ENCODE measurements at regions not wholly inside any gene's neighbourhood (a gene's known extent, or its start where the extent isn't known, plus 50 kb on each side); places are given as distances from the start of the nearest gene placed in this dataset.
"Not testable (repeated sequence)": the region's sequence is repeated elsewhere in the genome, so short reads cannot be mapped to it uniquely, and the experiment has no call there.

GRCh38 chr2:184452907-184453306, 145.4 kb upstream of the ZNF804A start:
- Histone ChIP-seq H3K4me3 (ENCODE audit: low read depth, low read length) (no peak overlapping the region), H3K9ac (ENCODE audit: low read depth, low read length) (no peak overlapping the region), H3K4me1 (ENCODE audit: control insufficient read depth, insufficient read depth, low read length) (no peaks in the 10 kb centered on the region), H3K27ac (ENCODE audit: low read depth, low read length) (no peak overlapping the region), H3K27me3 (ENCODE audit: control insufficient read depth, insufficient read depth, low read length) (no peaks in the 10 kb centered on the region), H3K36me3 (ENCODE audit: control insufficient read depth, insufficient read depth, low read length) (no peaks in the 10 kb centered on the region), H3K9me3 (ENCODE audit: control insufficient read depth, insufficient read depth, low read length) (no peaks in the 10 kb centered on the region)

DNA sequence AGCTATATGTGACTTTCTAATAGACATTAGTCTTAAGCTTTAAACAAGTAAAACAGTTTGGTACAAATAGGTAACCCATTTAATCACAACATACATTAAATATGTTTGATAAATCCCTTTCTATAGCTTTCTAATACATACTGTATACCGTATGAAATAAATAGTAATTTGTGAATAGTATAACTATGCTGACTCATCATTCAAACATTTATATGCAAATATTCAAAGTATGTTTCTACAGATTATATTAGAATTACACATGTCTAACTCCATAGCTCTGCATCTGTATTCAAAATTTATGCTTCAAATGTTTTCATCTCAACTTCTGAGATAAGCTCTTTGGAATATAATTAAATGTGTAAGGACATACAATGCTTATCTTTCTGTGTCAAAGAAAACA, 142.7 kb upstream of the ZNF804A start:
- no peak overlapping the region for H3K27ac ChIP-seq (ENCODE audit: low read depth, low read length)
- no peaks in the 10 kb centered on the region for H3K36me3 ChIP-seq (ENCODE audit: control insufficient read depth, insufficient read depth, low read length)
- H3K9me3 ChIP-seq (ENCODE audit: control insufficient read depth, insufficient read depth, low read length) = no peaks in the 10 kb centered on the region
- H3K9ac ChIP-seq (ENCODE audit: low read depth, low read length) = no peak overlapping the region
- no peaks in the 10 kb centered on the region for H3K27me3 ChIP-seq (ENCODE audit: control insufficient read depth, insufficient read depth, low read length)
- no peak overlapping the region for H3K4me3 ChIP-seq (ENCODE audit: low read depth, low read length)
- H3K4me1 ChIP-seq (ENCODE audit: control insufficient read depth, insufficient read depth, low read length) = no peaks in the 10 kb centered on the region

DNA sequence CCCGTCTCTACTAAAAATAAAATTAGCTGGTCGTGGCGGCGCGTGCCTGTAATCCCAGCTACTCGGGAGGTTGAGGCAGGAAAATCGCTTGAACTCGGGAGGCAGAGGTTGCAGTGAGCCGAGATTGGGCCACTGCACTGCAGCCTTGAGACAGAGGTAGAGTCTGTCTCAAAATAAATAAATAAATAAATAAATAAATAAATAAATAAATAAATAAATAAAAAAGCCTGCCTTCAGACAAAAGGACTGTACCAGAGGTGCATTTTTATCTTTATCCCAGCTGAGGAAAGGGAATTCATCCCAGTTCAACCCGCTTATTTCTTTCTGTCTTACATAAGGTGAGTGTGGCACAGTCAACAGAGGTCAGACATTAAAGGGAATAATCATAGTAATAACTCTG, 141.6 kb upstream of the ZNF804A start:
- H3K9ac ChIP-seq (ENCODE audit: low read depth, low read length); H3K4me3 ChIP-seq (ENCODE audit: low read depth, low read length); H3K4me1 ChIP-seq (ENCODE audit: control insufficient read depth, insufficient read depth, low read length); H3K27me3 ChIP-seq (ENCODE audit: control insufficient read depth, insufficient read depth, low read length); H3K9me3 ChIP-seq (ENCODE audit: control insufficient read depth, insufficient read depth, low read length); H3K27ac ChIP-seq (ENCODE audit: low read depth, low read length); H3K36me3 ChIP-seq (ENCODE audit: control insufficient read depth, insufficient read depth, low read length): not testable (repeated sequence)

DNA sequence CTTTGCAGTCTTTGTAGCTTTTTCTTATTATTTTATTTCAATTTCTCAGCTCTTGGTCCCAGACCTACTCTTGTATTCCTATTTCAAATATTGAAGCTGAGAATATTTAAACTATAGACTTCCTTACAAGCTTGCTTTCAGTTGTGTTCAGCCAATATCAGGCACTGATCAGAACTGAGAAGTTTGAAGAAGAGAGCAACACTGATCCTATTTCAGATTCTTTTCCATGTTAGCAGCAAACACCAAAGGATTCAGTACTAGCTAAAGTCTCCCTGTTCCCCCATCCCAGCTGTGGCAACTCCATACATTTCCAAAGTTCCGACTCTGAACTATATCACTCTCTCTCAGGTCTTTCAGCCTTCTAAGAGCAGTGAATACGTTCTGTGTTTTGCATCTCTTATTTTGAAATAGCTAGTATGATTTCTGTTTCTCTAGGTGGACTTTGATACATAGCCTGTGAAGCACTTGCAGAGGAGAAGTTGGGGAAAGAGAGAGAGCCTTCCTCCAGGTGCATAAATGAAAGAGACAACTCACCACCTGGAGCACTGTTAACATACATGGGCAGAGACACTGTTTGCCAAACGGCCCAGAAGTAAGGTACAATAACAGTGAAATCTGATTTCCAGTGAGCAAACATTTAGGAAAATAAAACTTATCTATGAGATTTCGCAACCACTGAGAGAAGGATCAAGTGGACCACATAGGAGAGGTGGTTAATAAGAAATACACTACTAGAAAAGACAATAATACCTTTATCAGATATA, 135.0 kb upstream of the ZNF804A start:
- Histone ChIP-seq H3K9me3 (ENCODE audit: control insufficient read depth, insufficient read depth, low read length) (no peaks in the 10 kb centered on the region), H3K4me3 (ENCODE audit: low read depth, low read length) (no peak overlapping the region), H3K36me3 (ENCODE audit: control insufficient read depth, insufficient read depth, low read length) (no peaks in the 10 kb centered on the region), H3K27ac (ENCODE audit: low read depth, low read length) (no peak overlapping the region), H3K9ac (ENCODE audit: low read depth, low read length) (no peak overlapping the region), H3K27me3 (ENCODE audit: control insufficient read depth, insufficient read depth, low read length) (no peaks in the 10 kb centered on the region), H3K4me1 (ENCODE audit: control insufficient read depth, insufficient read depth, low read length) (no peaks in the 10 kb centered on the region)

DNA sequence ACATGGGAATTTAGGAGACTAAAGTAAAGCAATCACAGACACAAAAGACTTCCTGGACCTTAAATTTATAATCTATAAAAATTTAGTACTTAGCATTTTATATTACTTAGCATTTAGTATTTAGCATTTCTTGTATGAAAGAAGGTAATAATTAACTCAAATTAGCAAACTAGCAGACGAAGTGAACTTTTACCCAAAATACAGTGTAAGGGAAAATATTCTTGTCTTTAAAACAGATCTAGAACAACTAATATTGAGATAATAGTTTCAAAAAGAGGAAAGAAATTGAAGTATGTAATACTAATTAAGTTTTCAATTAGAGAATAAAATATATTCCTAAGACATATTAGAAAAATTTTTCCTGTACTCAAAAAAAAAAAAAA, 134.5 kb upstream of the ZNF804A start:
- no peak overlapping the region for H3K27ac ChIP-seq (ENCODE audit: low read depth, low read length)
- no peaks in the 10 kb centered on the region for H3K4me1 ChIP-seq (ENCODE audit: control insufficient read depth, insufficient read depth, low read length)
- no peaks in the 10 kb centered on the region for H3K36me3 ChIP-seq (ENCODE audit: control insufficient read depth, insufficient read depth, low read length)
- no peak overlapping the region for H3K4me3 ChIP-seq (ENCODE audit: low read depth, low read length)
- no peaks in the 10 kb centered on the region for H3K27me3 ChIP-seq (ENCODE audit: control insufficient read depth, insufficient read depth, low read length)
- no peak overlapping the region for H3K9ac ChIP-seq (ENCODE audit: low read depth, low read length)
- no peaks in the 10 kb centered on the region for H3K9me3 ChIP-seq (ENCODE audit: control insufficient read depth, insufficient read depth, low read length)

GRCh38 chr2:184468826-184469225, 129.5 kb upstream of the ZNF804A start:
- Histone ChIP-seq H3K36me3 (ENCODE audit: control insufficient read depth, insufficient read depth, low read length) (no peaks in the 10 kb centered on the region), H3K9me3 (ENCODE audit: control insufficient read depth, insufficient read depth, low read length) (no peaks in the 10 kb centered on the region), H3K4me3 (ENCODE audit: low read depth, low read length) (no peak overlapping the region), H3K4me1 (ENCODE audit: control insufficient read depth, insufficient read depth, low read length) (no peaks in the 10 kb centered on the region), H3K27me3 (ENCODE audit: control insufficient read depth, insufficient read depth, low read length) (no peaks in the 10 kb centered on the region), H3K9ac (ENCODE audit: low read depth, low read length) (no peak overlapping the region), H3K27ac (ENCODE audit: low read depth, low read length) (no peak overlapping the region)

- no peak overlapping the region for H3K27ac ChIP-seq (ENCODE audit: low read depth, low read length)
- no peak overlapping the region for H3K9ac ChIP-seq (ENCODE audit: low read depth, low read length)
- no peaks in the 10 kb centered on the region for H3K36me3 ChIP-seq (ENCODE audit: control insufficient read depth, insufficient read depth, low read length)
- no peaks in the 10 kb centered on the region for H3K9me3 ChIP-seq (ENCODE audit: control insufficient read depth, insufficient read depth, low read length)
- H3K4me3 ChIP-seq (ENCODE audit: low read depth, low read length) = no peak overlapping the region
- no peaks in the 10 kb centered on the region for H3K4me1 ChIP-seq (ENCODE audit: control insufficient read depth, insufficient read depth, low read length)
- no peaks in the 10 kb centered on the region for H3K27me3 ChIP-seq (ENCODE audit: control insufficient read depth, insufficient read depth, low read length)
Observed at GRCh38 chr2:184472481-184472880, 125.8 kb upstream of the ZNF804A start.

DNA sequence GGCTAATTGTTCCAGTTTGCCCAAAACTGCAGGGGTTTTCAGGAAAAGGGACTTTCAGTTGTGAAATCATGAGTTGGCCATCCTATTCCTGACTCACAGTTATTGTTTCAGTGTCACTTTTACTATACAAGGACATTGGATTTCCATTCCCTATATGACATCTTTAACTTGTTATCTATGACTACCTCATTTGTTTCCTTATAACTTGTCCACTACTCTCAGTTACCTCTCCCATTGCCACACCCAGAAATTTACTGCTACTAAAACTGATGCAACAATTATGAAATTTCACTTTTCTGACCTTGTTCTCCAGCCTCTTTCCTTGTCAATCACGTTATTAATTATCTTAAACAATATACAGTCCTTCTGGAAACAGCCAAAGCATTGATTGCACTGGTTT, 116.5 kb upstream of the ZNF804A start:
- Histone ChIP-seq H3K4me3 (ENCODE audit: low read depth, low read length) (no peak overlapping the region), H3K27ac (ENCODE audit: low read depth, low read length) (no peak overlapping the region), H3K27me3 (ENCODE audit: control insufficient read depth, insufficient read depth, low read length) (no peaks in the 10 kb centered on the region), H3K36me3 (ENCODE audit: control insufficient read depth, insufficient read depth, low read length) (no peaks in the 10 kb centered on the region), H3K4me1 (ENCODE audit: control insufficient read depth, insufficient read depth, low read length) (no peaks in the 10 kb centered on the region), H3K9ac (ENCODE audit: low read depth, low read length) (no peak overlapping the region), H3K9me3 (ENCODE audit: control insufficient read depth, insufficient read depth, low read length) (no peaks in the 10 kb centered on the region)

DNA sequence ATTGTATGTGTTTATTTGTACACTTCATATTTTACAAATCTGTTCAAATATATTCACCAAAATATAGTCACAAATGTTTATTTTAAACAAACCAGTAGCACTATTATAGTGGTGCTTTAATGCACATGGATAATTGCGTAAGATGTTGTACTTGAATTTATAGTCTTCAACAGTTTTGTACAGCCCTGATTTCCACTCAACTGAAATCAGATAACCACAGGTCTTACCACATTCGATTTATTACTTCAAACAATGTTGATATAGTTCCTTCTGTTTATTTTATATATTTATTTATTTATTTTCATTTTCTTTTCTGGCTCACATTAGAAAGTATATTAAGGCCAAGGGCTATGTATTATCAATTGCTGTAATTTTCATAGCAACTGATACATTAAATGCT, 99.4 kb upstream of the ZNF804A start:
- H3K4me3 ChIP-seq (ENCODE audit: low read depth, low read length) = no peak overlapping the region

DNA sequence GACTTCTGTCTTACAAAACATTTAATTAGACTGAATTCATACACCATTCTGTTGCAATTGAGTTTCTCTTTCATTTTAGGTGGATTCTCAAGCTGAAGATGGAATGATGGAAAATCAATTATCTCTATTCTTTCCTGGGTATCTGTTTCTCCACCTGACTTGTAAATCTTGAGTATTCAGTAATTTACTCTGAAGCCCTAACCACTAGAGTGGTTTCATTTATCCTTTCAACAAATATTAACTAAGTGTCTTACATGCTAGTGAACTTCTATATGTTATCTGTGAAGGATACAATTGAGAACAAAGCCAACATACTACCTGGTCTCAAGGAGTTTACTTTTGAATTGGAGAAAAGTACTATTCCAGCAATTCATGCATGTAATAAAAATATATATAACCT, 94.1 kb upstream of the ZNF804A start:
- Histone ChIP-seq H3K4me1 (ENCODE audit: control insufficient read depth, insufficient read depth, low read length) (peaks cover 5% of the 10 kb centered on the region; the same call in 1 of the 2 replicates), H3K27me3 (ENCODE audit: control insufficient read depth, insufficient read depth, low read length) (no peaks in the 10 kb centered on the region), H3K4me3 (ENCODE audit: low read depth, low read length) (no peak overlapping the region), H3K9me3 (ENCODE audit: control insufficient read depth, insufficient read depth, low read length) (no peaks in the 10 kb centered on the region), H3K36me3 (ENCODE audit: control insufficient read depth, insufficient read depth, low read length) (no peaks in the 10 kb centered on the region), H3K9ac (ENCODE audit: low read depth, low read length) (no peak overlapping the region), H3K27ac (ENCODE audit: low read depth, low read length) (no peak overlapping the region)

More for the DNA sequence above, 99.4 kb upstream of the ZNF804A start:
- H3K36me3 ChIP-seq (ENCODE audit: control insufficient read depth, insufficient read depth, low read length) = no peaks in the 10 kb centered on the region
- no peak overlapping the region for H3K27ac ChIP-seq (ENCODE audit: low read depth, low read length)
- H3K4me1 ChIP-seq (ENCODE audit: control insufficient read depth, insufficient read depth, low read length) = no peaks in the 10 kb centered on the region
- H3K27me3 ChIP-seq (ENCODE audit: control insufficient read depth, insufficient read depth, low read length) = no peaks in the 10 kb centered on the region
- no peak overlapping the region for H3K9ac ChIP-seq (ENCODE audit: low read depth, low read length)
- H3K9me3 ChIP-seq (ENCODE audit: control insufficient read depth, insufficient read depth, low read length) = no peaks in the 10 kb centered on the region

GRCh38 chr2:184507254-184507653, 91.1 kb upstream of the ZNF804A start:
- Histone ChIP-seq H3K4me1 (ENCODE audit: control insufficient read depth, insufficient read depth, low read length) (peaks cover 5% of the 10 kb centered on the region; the same call in 1 of the 2 replicates), H3K9ac (ENCODE audit: low read depth, low read length) (no peak overlapping the region), H3K27me3 (ENCODE audit: control insufficient read depth, insufficient read depth, low read length) (no peaks in the 10 kb centered on the region), H3K36me3 (ENCODE audit: control insufficient read depth, insufficient read depth, low read length) (no peaks in the 10 kb centered on the region), H3K4me3 (ENCODE audit: low read depth, low read length) (no peak overlapping the region), H3K9me3 (ENCODE audit: control insufficient read depth, insufficient read depth, low read length) (no peaks in the 10 kb centered on the region), H3K27ac (ENCODE audit: low read depth, low read length) (no peak overlapping the region)

Measured in HUES48 (cell line).